Brain microvascular endothelial cell (primary cell): ENCODE measurements at regions not wholly inside any gene's neighbourhood (a gene's known extent, or its start where the extent isn't known, plus 50 kb on each side); places are given as distances from the start of the nearest gene placed in this dataset.
A peak's percentile ranks its signal among the peaks of the same experiment; 100 is the strongest.

Source experiments
- DNase-seq: peaks from one replicate; pipeline ENCODE4 v3.0.0-alpha.2; 2020
- H3K27ac ChIP-seq: fragments of 250-450 bp; sonication (Bioruptor Pico); 2 replicates; pipeline ENCODE4 v1.5.1; 2020; ENCODE audit warnings: mild to moderate bottlenecking, moderate library complexity
- H3K27me3 ChIP-seq: fragments of 250-450 bp; sonication (Bioruptor Pico); replicated peaks from 2 replicates; pipeline ENCODE4 v1.5.1; 2020; ENCODE audit warnings: mild to moderate bottlenecking
- H3K36me3 ChIP-seq: fragments of 250-450 bp; sonication (Bioruptor Pico); replicated peaks from 2 replicates; pipeline ENCODE4 v1.5.1; 2020; ENCODE audit warnings: mild to moderate bottlenecking
- H3K4me3 ChIP-seq: 2 replicates; pipeline ENCODE4 v1.5.1; 2011; ENCODE audit warnings: low read depth, mild to moderate bottlenecking, control low read depth, low read length, moderate library complexity
- in situ Hi-C: cut with HindIII; loops from 2 replicates; pipeline ENCODE4 v1.10.0; 2017; ENCODE audit warnings: low sequenced_read_pairs, low pct_ligation_motif_present
- TF ChIP-seq, protein P1 (sequence below): IDR thresholded peaks from 2 replicates; pipeline ENCODE4 v1.5.1; 2011; ENCODE audit warnings: low read depth, mild to moderate bottlenecking, moderate library complexity, low read length, control low read depth, inconsistent platforms; ENCODE audit errors: missing control alignments

- Histone ChIP-seq H3K36me3 (no peaks in the 10 kb centered on the region), H3K4me3 (no peak overlapping the region), H3K27me3 (no peaks in the 10 kb centered on the region), H3K27ac (no peak overlapping the region)
- DNase-seq = peak; percentile 9
- in situ Hi-C loops = no loop called here
- TF ChIP-seq, protein P1, sequence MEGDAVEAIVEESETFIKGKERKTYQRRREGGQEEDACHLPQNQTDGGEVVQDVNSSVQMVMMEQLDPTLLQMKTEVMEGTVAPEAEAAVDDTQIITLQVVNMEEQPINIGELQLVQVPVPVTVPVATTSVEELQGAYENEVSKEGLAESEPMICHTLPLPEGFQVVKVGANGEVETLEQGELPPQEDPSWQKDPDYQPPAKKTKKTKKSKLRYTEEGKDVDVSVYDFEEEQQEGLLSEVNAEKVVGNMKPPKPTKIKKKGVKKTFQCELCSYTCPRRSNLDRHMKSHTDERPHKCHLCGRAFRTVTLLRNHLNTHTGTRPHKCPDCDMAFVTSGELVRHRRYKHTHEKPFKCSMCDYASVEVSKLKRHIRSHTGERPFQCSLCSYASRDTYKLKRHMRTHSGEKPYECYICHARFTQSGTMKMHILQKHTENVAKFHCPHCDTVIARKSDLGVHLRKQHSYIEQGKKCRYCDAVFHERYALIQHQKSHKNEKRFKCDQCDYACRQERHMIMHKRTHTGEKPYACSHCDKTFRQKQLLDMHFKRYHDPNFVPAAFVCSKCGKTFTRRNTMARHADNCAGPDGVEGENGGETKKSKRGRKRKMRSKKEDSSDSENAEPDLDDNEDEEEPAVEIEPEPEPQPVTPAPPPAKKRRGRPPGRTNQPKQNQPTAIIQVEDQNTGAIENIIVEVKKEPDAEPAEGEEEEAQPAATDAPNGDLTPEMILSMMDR = no peak
These were observed 759.9 kb downstream of the DTWD2 start for GRCh38 chr5:118228489-118228888.

GRCh38 chr5:118224546-118224945, 763.8 kb downstream of the DTWD2 start:
- peak; percentile 88 for DNase-seq
- no peak overlapping the region for H3K27ac ChIP-seq
- in situ Hi-C loops = no loop called here
- TF ChIP-seq, protein P1 = no peak
- no peaks in the 10 kb centered on the region for H3K27me3 ChIP-seq
- H3K36me3 ChIP-seq = no peaks in the 10 kb centered on the region
- H3K4me3 ChIP-seq = no peak overlapping the region

GRCh38 chr5:118220556-118221195, 767.7 kb downstream of the DTWD2 start:
- TF ChIP-seq, protein P1 = no peak
- no peak overlapping the region for H3K4me3 ChIP-seq
- H3K36me3 ChIP-seq = no peaks in the 10 kb centered on the region
- H3K27me3 ChIP-seq = no peaks in the 10 kb centered on the region
- no peak for DNase-seq
- in situ Hi-C loops = no loop called here
- H3K27ac ChIP-seq = no peak overlapping the region

DNA sequence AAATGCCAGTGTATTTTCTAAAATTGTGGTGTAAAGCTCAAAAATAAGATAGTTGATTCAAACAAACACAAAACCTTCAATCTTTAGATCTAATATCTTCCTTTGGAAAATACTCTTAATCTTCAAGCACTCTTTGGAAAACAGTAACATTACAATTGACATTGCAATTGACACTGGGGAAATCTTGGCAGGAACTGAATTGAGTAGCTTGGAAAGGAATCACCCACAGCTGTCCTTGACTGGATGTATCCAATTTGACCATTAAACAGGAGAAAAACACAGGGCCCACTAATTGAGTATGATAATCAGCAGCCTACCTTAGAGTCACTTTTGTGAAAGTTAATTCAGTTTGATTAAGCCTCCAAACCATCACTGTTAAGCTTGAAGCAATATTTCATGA, 776.7 kb downstream of the DTWD2 start:
- TF ChIP-seq, protein P1 = no peak
- Histone ChIP-seq H3K36me3 (no peaks in the 10 kb centered on the region), H3K4me3 (no peak overlapping the region), H3K27ac (no peak overlapping the region), H3K27me3 (no peaks in the 10 kb centered on the region)
- in situ Hi-C loops = no loop called here
- DNase-seq = no peak

DNA sequence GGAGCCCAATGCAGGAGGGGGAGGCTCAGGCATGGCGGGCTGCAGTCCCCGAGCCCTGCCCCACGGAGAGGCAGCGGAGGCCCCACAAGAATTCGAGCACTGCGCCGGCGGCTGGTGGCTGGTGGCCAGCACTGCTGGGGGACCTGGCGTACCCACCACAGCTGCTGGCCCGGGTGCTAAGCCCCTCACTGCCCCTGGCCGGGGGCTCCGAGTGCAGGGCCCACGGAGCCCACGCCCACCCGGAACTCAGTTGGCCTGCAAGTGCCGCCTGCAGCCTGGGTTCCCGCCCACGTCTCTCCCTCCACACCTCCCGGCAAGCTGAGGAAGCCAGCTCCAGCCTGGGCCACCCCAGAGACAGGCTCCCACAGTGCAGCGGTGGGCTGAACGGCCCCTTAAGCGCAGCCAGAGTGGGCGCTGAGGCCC, 780.3 kb downstream of the DTWD2 start:
- in situ Hi-C loops = no loop called here
- Histone ChIP-seq H3K27ac (no peak overlapping the region), H3K4me3 (no peak overlapping the region), H3K27me3 (no peaks in the 10 kb centered on the region), H3K36me3 (no peaks in the 10 kb centered on the region)
- DNase-seq = no peak
- TF ChIP-seq, protein P1 = no peak

DNA sequence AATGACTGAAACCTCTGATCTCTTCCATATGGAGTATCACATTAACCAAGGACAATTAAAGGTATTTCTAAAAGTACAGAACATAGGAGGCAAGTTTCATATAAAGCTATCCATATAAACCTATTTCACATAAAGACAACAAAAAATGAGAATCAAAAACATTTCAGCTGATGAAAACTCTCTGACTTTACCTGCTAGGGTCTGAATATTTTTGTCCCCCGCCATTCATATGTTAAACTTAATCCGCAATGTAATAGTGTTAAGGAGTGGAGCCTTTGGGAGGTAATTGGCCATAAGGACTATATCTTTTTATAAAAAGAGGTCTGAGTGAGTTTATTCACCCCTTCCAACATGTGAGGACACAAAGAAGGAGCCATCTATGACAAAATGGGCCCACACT, 788.5 kb downstream of the DTWD2 start:
- no peak overlapping the region for H3K4me3 ChIP-seq
- TF ChIP-seq, protein P1 = no peak
- no peaks in the 10 kb centered on the region for H3K27me3 ChIP-seq
- H3K36me3 ChIP-seq = no peaks in the 10 kb centered on the region
- in situ Hi-C loops = no loop called here
- no peak for DNase-seq
- no peak overlapping the region for H3K27ac ChIP-seq
